Fibroblast of pulmonary artery (primary cell): ENCODE measurements at regions not wholly inside any gene's neighbourhood (a gene's known extent, or its start where the extent isn't known, plus 50 kb on each side); places are given as distances from the start of the nearest gene placed in this dataset.

ENCODE experiments used
- DNase-seq: peaks from one replicate; pipeline ENCODE4 v3.0.0-alpha.2; 2010; ENCODE audit warnings: low read depth
- H3K4me3 ChIP-seq: replicated peaks from 2 replicates; pipeline ENCODE4 v1.5.1; 2011; ENCODE audit warnings: low read depth, mild to moderate bottlenecking, control low read depth, low read length, moderate library complexity
- CTCF ChIP-seq: IDR thresholded peaks from 2 replicates; pipeline ENCODE4 v1.5.1; 2011; ENCODE audit warnings: mild to moderate bottlenecking, control low read depth, low read length, inconsistent platforms; ENCODE audit errors: missing control alignments

GRCh38 chr9:88681434-88681833 lies 146.5 kb downstream of the NXNL2 start:
- H3K4me3 ChIP-seq: no peak overlapping the region
- DNase-seq: no peak
- TF ChIP-seq CTCF: no peak

- no peak for TF ChIP-seq CTCF
- H3K4me3 ChIP-seq: no peak overlapping the region
- no peak for DNase-seq
Observed at GRCh38 chr9:88682431-88682831, 147.5 kb downstream of the NXNL2 start.

GRCh38 chr9:88684046-88684445 lies 149.1 kb downstream of the NXNL2 start:
- DNase-seq: no peak
- no peak for TF ChIP-seq CTCF
- H3K4me3 ChIP-seq: no peak overlapping the region

GRCh38 chr9:88684845-88685244 lies 149.9 kb downstream of the NXNL2 start:
- no peak for DNase-seq
- no peak for TF ChIP-seq CTCF
- H3K4me3 ChIP-seq: no peak overlapping the region

- no peak for TF ChIP-seq CTCF
- no peak for DNase-seq
Observed at GRCh38 chr9:88685966-88686365, 151.0 kb downstream of the NXNL2 start.

GRCh38 chr9:88689509-88690298 lies 154.7 kb downstream of the NXNL2 start:
- no peak for DNase-seq
- no peak for TF ChIP-seq CTCF
- H3K4me3 ChIP-seq: no peak overlapping the region

More at GRCh38 chr9:88685966-88686365, 151.0 kb downstream of the NXNL2 start:
- no peak overlapping the region for H3K4me3 ChIP-seq

- H3K4me3 ChIP-seq: no peak overlapping the region
- no peak for DNase-seq
- TF ChIP-seq CTCF: no peak
Observed at GRCh38 chr9:88690628-88691027, 155.7 kb downstream of the NXNL2 start.
